Activated CD8-positive, alpha-beta memory T cell treated with anti-CD3 and anti-CD28 coated beads, Interleukin-2, amount 50 U/mL, for 24 hours (primary cell): ENCODE measurements at regions not wholly inside any gene's neighbourhood (a gene's known extent, or its start where the extent isn't known, plus 50 kb on each side); places are given as distances from the start of the nearest gene placed in this dataset.
"Not testable (repeated sequence)": the region's sequence is repeated elsewhere in the genome, so short reads cannot be mapped to it uniquely, and the experiment has no call there.

Source experiments
- DNase-seq: peaks from one replicate; pipeline ENCODE4 v3.0.0-alpha.2; 2020; ENCODE audit errors: extremely low read depth

DNA sequence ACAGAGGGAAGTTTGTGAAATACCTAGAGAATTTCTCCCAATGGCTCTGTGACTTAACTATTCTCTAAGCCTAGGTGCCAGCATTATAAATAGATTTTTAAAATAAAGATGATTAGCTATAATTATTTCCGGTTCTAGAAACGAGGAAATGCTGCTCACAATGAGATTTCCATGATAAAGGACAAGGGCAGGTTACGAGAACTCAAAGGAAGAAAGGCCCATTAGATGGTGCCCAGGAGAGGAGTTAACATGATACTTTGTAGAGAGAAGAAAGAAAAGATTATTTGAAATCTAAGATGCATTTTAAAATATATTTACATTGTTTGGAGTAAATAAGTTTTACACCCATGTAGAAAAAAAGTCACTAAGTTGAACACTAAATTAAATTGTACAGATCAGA lies 538.3 kb upstream of the PTGER4 start:
- DNase-seq, result no peak

DNA sequence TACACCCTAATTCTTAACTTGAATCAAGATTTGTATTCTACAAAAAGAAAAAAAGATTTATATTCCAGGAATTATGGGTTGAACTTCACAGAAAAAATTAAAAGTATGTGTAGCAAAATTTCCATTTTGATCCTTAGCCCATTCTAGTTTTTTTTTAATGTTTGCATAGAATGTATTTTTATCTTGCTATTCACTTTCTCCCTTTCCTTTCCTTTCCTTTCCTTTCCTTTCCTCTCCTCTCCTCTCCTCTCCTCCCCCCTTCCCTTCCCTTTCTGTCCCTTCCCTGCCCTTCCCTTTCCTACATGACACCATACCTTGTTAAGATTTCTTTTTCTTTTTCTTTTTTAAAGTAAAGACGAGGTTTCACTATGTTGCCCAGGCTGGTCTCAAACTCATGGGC lies 542.5 kb upstream of the PTGER4 start:
- no peak for DNase-seq

DNA sequence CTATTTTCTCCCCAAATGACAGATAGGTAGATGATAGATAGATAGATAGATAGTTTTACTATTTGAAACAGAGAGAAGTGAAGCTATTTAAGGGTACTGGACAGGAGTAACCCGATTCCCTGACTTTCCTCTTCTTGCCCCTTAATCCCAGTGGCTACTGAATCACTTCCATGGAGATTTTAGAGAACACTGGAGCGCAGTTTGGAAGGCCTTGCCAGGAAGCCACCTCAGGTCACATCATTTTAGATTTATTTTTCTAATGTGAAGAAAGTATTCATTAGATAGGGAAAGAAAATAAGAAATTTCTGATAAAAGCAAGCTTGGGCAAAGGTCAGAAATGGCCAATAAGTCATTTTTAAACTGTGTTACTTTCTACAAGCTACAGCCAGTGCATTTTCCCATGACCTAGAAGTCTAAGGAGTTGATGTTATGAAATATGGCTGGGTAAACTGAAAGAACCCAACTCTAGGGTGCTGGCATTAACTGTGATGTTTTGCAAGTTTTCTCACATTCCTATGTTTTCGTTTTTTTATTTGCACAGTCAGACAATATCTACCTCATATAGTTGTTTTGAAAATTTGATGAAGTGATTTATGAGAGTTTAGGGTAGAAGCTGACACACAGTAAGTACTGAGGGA lies 544.7 kb upstream of the PTGER4 start:
- no peak for DNase-seq

DNA sequence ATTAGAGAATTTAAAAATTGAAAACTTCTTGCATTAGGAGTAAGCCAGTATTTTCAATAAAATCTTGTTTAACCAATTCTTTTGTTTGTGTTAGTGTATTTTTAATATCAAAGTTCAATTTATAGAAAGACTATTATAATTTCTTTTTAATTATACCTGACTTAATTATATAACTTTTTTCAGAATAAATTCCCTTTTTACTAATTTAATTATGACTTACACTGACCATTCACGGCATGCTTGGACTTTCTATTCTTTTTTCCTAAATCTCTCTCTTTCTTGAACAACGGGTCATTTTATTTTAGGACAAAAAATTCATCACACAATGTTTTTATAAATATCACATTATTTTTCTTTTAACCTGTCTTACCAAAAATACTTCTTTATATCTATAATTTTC lies 555.3 kb upstream of the PTGER4 start:
- no peak for DNase-seq

DNA sequence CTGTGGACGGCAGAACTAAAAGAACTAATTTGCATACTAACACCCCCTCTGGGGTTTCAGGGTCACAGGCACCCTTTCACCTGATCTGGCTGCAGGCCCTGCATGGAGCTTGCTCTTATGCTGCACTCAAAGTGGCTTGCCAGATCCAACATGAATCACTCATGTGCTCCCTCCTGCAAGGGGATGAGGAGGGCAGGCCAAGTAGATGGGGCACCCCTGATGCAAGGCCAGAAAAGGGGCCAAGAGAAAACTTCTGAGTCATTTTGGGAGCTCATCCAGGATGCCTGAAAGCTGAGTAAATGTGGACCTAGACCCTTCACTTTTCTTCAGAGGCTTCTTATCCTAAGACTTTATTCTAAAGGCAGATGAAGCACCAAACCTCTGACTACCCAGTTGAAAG lies 558.5 kb upstream of the PTGER4 start:
- DNase-seq, result no peak

DNA sequence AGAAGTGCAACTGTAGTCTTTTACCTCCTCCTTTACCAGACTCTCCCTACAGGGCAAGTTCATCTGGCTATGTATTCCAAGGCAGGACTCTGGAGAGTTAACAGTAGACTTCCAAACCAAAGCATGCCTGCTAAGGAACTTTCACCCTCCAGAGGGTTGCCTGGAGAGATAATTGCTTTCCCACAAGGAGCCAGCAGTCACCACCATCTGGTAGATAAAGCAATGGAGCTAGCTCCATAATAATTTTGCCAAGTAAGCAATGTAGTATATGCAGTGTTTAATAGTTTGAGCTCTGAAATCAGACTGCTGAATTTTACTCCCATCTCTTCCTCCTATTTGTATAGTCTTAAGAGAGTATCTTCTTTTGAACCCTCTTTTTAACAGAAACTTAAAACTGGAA lies 566.8 kb upstream of the PTGER4 start:
- no peak for DNase-seq

DNA sequence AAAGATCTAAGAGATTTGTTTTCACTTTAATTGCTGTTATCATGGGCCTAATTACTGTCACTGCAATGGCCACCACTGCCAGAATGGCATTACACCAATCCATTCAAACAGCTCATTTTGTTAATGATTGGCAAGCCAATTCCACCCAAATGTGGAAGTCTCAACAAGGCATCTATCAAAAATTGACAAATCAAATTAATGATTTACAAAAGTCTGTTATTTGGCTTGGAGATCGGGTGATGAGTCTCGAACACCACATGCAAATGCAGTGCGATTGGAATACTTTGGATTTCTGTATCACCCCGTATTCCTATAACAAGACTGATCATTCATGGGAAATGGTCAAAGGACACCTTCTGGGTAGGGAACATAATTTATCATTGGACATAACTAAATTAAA lies 568.7 kb upstream of the PTGER4 start:
- not testable (repeated sequence) for DNase-seq

DNA sequence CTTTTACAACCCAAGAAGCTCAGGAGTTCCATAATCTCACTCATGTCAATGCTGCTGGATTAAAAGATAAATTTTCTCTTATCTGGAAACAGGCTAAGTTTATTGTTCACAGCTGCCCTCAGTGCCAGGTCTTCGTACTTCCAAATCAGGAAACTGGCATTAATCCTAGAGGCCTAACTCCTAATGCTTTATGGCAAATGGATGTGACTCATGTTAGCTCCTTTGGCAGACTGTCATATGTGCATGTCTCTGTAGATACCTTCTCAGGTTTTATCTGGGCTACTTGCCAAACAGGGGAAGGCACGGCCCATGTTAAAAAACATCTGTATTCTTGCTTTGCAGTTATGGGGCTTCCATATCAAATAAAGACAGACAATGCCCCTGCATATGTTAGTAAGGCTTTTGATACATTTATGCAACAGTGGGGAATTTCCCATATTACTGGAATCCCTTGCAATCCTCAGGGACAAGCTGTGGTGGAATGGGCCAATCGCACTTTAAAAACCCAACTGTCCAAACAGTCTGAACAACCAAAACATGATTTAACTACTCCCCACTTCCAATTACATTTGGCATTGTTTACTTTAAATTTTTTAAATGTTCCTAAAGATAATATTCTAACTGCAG lies 570.8 kb upstream of the PTGER4 start:
- not testable (repeated sequence) for DNase-seq

DNA sequence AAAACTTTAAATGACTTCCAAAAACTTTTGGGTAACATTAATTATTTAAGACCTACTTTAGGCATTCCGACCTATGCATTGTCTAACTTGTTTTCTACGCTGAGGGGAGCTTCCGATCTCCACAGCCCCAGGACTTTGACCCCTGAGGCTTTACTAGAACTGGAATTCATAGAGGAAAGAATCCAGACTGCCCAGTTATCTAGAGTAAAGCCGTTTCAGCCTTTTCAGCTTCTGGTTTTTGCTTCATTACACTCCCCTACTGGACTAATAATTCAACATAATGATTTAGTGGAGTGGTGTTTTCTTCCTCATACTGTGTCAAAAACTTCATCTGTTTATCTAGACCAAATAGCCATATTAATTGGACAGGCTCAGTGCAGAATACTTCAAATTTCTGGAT lies 571.9 kb upstream of the PTGER4 start:
- not testable (repeated sequence) for DNase-seq

DNA sequence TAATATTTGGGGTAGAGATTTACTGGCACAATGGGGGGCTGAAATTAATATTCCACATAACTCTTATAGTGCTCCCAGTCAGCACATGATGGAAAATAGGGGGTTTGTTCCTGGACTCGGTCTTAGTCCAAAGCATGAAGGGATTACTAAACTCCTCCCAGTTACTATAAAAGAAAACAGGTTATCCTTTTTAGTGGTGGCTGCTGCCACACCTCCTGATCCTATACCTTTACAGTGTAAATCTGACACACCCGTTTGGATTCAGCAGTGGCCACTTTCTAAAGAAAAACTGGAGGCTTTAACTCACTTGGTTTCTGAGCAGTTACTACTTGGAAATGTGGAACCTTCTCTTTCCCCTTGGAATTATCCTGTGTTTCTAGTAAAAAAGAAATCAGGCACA lies 572.9 kb upstream of the PTGER4 start:
- DNase-seq, result no peak

DNA sequence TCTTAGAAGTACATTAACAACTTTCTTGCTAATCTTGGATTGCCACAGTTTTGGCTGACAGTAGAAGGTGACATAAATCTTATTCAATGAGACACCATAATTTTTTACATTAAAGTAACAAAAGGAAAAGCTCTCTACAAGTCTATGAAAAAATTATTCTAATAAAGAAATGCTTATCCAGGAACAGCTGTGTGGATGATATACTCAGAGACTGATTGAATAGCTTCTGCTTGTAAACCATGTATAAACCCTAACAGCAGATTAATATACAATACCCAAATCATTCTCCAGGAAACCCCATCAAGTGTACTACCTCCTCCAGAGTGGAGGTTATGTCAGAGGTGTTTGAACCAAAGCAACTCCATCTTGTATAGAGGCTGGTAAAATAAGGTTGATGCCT lies 581.4 kb upstream of the PTGER4 start:
- DNase-seq, result no peak

DNA sequence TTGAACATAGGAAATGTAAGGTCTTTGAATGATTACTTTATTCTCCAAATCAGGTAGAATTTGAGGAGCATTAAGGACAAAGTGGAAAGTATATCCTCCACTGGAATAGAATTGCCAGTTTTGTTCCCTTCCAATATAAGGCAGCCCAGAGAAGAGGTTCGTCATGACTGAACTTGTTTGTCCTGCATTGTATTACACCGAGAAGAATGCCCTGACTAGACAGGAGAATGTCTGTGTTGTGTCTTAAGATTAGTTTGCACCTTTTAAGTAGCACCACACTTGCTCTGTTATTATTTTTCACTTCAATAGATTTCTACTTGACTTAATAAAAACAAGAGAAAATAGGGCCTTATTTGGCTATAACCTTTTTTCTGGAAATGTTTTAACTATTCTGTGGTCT lies 586.2 kb upstream of the PTGER4 start:
- DNase-seq, result no peak

DNA sequence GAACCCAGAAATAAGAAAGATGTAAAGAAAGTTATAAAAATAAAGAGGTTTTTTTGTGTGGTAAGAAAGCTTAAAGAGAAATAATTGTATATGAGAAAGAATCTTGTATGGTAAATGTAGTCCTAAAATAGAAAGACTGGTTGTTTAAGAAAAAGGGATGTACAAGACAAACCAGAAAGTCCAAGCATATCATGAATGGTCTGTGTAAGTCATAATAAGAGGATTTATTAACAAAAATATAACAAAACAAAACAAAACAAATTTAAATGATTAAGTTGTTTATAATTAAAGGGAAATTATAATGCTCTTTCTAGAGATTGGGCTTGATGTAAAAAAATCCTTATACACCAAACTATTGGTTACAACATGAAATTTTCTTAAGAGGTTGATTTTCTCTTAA lies 590.4 kb upstream of the PTGER4 start:
- DNase-seq, result no peak

DNA sequence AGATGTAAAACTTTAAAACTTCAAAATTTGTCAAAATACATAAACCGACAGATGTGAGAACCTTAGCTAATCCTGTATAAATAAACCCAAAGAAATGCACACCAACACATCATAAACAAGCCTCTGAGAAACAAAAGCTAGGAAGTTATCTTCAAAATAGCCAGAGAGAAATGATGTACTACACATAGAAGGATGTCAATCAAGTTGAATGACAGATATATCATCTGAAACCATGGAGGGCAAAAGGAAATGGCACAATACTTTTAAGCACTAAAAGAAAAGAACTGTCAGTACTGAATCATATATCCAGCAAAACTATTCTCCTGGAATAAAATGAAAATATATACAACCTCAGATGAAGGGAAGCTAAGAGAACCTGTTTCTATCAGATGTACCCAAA lies 595.1 kb upstream of the PTGER4 start:
- no peak for DNase-seq

DNA sequence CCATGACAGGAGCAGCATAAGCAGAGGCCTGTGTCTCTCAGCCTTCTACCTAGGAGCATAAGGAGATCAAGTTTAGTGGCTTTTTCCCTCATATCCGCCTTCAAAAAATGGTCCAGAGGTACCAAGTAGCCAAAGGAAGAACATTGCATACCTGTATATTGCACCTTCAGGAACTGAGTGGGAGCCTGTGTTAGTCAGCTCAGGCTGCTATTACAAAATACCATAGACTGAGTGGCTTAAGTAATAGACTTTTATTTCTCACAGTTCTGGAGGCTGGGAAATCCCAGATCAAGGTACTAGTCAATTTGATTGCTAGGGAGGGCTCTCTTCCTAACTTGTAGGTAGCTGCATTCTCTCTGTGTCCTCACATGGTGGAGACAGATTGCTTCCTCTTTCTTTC lies 597.4 kb upstream of the PTGER4 start:
- no peak for DNase-seq

DNA sequence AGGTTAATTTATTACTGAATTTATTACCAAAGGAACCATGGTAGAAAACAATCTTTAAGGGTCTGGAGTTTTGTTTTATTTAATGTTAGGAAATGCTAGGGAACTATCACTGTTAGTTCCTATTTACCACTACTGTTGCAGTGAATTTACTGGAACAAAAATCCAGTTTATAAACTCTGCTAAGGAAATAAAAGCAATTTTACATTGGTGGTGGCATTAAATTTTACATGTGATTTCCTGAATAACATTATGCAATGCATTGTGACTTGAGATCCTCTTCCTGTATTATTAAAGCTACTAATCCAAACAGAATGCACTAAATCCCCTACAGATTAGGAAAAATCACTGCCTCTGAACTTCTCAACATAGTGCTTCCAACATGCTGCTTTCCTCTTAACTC lies 599.5 kb upstream of the PTGER4 start:
- no peak for DNase-seq

DNA sequence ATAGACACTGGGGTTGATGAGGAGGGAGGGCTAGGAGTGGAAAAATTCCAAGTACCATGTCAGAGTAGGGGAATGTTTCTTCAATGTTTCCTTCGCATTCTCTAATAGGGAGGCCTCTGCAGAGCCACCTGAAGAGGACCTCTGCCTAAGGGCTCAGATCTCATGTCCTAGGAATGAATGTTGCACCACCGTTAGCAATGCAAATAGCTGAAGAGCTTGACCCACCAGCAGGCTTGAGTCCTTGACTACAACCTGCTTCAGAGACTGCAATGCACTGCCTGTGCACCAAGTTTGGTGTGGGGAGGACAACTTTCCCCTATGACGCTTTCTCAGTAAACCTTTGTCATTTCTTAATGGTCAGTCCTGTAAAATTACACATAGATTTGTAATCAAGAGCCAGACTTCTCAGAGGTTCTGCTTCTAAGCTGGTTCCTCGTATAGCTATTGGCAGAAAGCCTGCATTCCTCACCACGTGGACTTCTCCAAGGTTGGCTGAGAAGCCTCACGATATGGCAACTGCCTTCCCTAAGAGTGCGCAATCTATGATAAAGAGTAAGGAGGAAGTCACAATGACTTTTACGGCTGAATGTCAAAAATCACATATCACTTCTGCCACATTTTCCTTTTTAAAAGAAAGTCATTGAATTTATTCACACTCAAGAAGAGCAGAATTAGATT lies 600.7 kb upstream of the PTGER4 start:
- no peak for DNase-seq

DNA sequence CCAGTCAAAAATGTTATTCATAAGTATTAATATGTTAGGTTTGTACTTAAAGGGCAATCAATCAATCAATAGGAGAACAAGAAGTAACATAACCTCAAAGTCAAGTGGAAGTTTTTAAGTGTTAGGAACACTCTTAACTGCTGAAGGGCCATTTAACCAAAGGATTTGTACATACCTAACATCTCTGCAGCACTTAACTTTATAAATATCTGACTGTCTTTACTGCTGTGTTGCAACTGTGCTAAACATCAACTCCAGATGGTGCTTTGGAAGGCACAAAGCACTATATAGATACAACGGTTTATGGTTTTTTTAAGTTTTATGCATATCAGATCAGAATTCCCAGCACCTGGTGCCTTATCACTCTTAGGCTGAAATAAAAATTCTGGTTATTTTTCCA lies 604.9 kb upstream of the PTGER4 start:
- DNase-seq, result no peak

DNA sequence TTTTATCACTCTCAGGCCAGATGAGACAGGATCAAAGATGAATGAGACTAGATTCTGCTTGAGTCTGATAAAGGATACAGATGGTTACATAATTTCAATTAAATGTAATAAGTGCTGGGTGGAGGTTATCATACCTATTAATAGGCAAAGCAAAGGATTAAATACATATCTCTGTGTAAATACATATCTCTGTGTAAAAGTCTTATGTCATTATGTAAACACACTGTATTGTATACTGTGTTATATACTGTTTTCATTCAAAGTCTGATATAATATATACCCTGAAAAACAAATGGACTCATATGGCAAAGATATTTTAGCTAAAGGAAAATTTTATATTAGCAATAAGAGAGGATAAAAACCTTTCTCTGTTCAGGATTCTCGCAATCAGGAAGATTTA lies 605.8 kb upstream of the PTGER4 start:
- no peak for DNase-seq

DNA sequence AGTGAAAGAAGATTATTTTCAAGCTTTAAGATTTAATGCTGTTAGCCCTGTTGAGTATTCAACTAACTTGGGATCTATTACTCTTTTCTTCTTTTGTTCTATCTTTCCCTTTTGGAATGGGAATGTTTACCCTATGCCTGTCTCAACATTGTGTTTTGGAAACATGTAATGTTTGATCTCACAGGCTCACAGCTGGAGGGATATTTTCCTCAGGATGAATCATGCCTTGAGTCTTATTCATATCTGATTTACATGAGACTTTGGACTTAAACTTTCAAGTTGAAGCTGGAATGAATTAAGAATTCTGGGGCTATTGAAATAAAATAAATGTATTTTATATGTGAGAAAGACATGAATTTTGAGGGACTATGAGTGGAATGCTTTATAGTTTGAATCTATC lies 607.8 kb upstream of the PTGER4 start:
- DNase-seq, result no peak

DNA sequence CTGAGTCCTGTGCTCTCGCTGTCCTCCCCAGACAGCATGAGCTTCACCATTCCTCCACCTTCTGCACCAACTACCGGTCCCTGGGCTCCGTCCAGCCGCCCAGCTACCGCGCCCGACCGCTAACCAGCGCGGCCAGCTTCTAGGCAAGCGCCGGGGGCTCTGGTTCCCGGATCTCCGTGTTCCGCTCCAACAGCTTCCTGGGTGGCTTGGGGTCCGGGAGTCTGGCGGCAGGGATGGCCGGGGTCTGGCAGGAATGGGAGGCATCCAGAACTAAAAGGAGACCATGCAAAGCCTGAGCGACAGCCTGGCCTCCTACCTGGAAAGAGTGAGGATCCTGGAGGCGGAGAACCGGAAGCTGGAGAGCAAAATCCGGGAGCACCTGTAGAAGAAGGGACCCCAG lies 613.1 kb upstream of the PTGER4 start:
- DNase-seq, result no peak

DNA sequence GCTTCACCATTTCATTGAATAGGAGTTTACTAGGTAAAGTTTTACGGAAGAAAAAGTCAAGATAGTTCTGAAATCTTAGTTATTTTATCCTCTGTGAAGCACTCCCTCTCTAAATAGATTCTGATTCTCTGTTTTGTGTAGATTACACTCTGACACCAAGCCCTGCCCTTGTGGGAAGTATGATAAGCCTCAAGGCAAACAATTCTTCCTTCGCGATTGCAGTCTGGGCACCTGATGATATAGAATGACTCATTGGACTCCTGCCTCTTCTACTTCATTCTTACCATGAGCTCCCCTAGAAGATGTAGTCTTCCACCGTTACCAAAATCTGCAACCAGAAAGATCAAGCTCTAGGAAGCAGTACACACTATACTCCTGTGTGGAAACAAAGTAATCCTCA lies 626.9 kb upstream of the PTGER4 start:
- no peak for DNase-seq

DNA sequence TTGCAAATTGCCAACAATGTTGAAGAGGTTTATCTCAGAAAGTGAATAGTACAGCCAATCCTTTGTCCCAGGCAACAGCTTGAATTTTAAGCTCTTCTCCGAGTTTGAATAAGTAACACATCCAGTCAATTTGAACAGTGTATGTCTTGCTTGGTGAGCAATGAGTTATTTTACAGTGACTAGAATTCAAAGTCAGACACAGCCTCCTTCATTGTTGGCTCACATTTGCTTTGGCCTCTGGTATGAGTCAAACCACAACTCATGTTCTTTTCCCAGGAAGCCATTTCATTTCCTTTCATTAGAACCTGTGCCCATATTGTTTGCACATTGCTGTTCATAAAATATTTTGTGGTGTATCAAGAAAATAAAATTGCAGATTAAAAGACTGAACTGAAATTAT lies 622.0 kb upstream of the DAB2 start:
- DNase-seq, result no peak

DNA sequence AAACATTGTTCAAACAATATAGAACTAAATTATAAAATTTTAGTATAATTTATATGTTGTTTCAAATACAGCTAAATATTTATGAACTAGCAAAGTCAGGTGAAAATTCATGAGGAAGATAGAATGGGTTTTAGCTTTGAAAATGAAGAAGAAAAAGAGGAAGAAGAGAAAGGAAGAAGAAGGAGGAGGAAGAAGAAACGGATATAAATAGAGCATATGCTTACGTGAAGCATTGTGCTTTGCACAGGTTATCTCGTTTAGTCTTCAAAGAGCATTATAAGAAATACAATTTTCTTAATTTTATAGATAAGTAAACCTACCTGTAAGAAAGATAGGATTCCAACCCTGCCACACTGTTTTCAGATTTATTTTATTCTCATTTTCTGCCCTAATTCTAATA lies 620.6 kb upstream of the DAB2 start:
- DNase-seq, result no peak
